Endothelial cell of umbilical vein (primary cell): ENCODE measurements at regions not wholly inside any gene's neighbourhood (a gene's known extent, or its start where the extent isn't known, plus 50 kb on each side); places are given as distances from the start of the nearest gene placed in this dataset.

Experiments
- BruUV-seq: library from RNA; stranded (reverse); fragments of 400-500 nt; replicated peaks from 2 replicates; lab custom pipeline; 2021; lab: Mats Ljungman, UMichigan
- CTCF ChIA-PET: fragments of 300-600, 350-600 bp; sonication (Branson Sonifier 250); formaldehyde crosslinking; loops from one replicate; lab custom pipeline; 2021; ENCODE audit warnings: antibody characterized with exemption, inconsistent platforms; lab: Charles Lee
- POLR2A ChIA-PET: fragments of 300-600, 350-600 bp; sonication (Branson Sonifier 250); formaldehyde crosslinking; loops from one replicate; lab custom pipeline; 2021; ENCODE audit warnings: antibody characterized with exemption, inconsistent platforms; lab: Charles Lee
- DNase-seq: peaks from one replicate; pipeline ENCODE4 v3.0.0-alpha.2; 2011; ENCODE audit warnings: low read depth, low spot score
- FAIRE-seq: peaks from 2 replicates; lab custom pipeline; 2011; peaks lifted over from hg19 to GRCh38; lab: Jason Lieb, UNC
- H2AFZ ChIP-seq: 2 replicates; pipeline ENCODE4 v1.6.0; 2012; ENCODE audit warnings: low read depth, low read length, control low read depth, inconsistent platforms
- H3K27ac ChIP-seq: 2 replicates; pipeline ENCODE4 v1.5.1; 2011; ENCODE audit warnings: low read depth, mild to moderate bottlenecking, control low read depth, low read length, moderate library complexity; ENCODE audit not compliant: insufficient read depth
- H3K27me3 ChIP-seq, 2 experiments: 2 replicates each; pipeline versions ENCODE4 v1.6.0 to v1.6.1; 2011; ENCODE audit warnings: low read length in 2 of 2, mixed read lengths in 1 of 2; ENCODE audit not compliant: control insufficient read depth in 2 of 2, insufficient read depth in 2 of 2
- H3K36me3 ChIP-seq, 2 experiments: 2 replicates in 1 of 2; 3 replicates in 1 of 2; pipeline ENCODE4 v1.5.1; 2011; ENCODE audit warnings: low read length in 2 of 2, mild to moderate bottlenecking in 1 of 2, moderate library complexity in 1 of 2; ENCODE audit not compliant: control insufficient read depth in 2 of 2, insufficient read depth in 2 of 2; ENCODE audit errors: extremely low read depth in 1 of 2
- H3K4me1 ChIP-seq: 3 replicates; pipeline ENCODE4 v1.5.1; 2011; ENCODE audit warnings: mild to moderate bottlenecking, low read length; ENCODE audit not compliant: control insufficient read depth, insufficient read depth; ENCODE audit errors: extremely low read depth
- H3K4me2 ChIP-seq: 2 replicates; pipeline ENCODE4 v1.6.1; 2011; ENCODE audit warnings: low read length, control low read depth, mixed read lengths; ENCODE audit not compliant: insufficient read depth
- H3K4me3 ChIP-seq, 3 experiments: fragments of 200-600 bp in 1 of 3; sonication (generic), shearing (Covaris generic) in 1 of 3; replicated peaks in 1 of 3; 2 replicates each; pipeline ENCODE4 v1.5.1; 2011 to 2016; ENCODE audit warnings: control low read depth in 3 of 3, low read length in 3 of 3, mild to moderate bottlenecking in 2 of 3, inconsistent platforms in 1 of 3, low read depth in 1 of 3, moderate library complexity in 1 of 3; ENCODE audit not compliant: insufficient read depth in 1 of 3
- H3K79me2 ChIP-seq: 2 replicates; pipeline ENCODE4 v1.6.0; 2012; ENCODE audit warnings: low read length, inconsistent platforms; ENCODE audit not compliant: control insufficient read depth, insufficient read depth
- H3K9ac ChIP-seq: replicated peaks from 2 replicates; pipeline ENCODE3; 2011; ENCODE audit warnings: low read length, control low read depth; ENCODE audit not compliant: insufficient read depth; ENCODE audit errors: extremely low read depth
- H3K9me1 ChIP-seq: replicated peaks from 3 replicates; pipeline ENCODE4 v1.6.0; 2011; ENCODE audit warnings: mild to moderate bottlenecking, low read length; ENCODE audit not compliant: control insufficient read depth, insufficient read depth; ENCODE audit errors: extremely low read depth
- H3K9me3 ChIP-seq: replicated peaks from 2 replicates; pipeline ENCODE4 v1.5.1; 2012; ENCODE audit warnings: low read length, inconsistent platforms; ENCODE audit not compliant: control insufficient read depth, insufficient read depth
- H4K20me1 ChIP-seq: replicated peaks from 2 replicates; pipeline ENCODE3; 2011; ENCODE audit warnings: mild to moderate bottlenecking, low read length; ENCODE audit not compliant: control insufficient read depth, insufficient read depth; ENCODE audit errors: extremely low read depth
- CTCF ChIP-seq, 2 donors: IDR thresholded peaks; 1 replicate in 1 of 2; 2 replicates in 1 of 2; pipeline ENCODE4 v1.5.1; 2011; ENCODE audit warnings: low read length in 2 of 2, mild to moderate bottlenecking in 2 of 2, moderate library complexity in 2 of 2, control low read depth in 1 of 2, inconsistent platforms in 1 of 2, low read depth in 1 of 2; ENCODE audit not compliant: insufficient read depth in 1 of 2; ENCODE audit errors: extremely low read depth in 1 of 2
- EZH2 ChIP-seq: IDR thresholded peaks from 2 replicates; pipeline ENCODE4 v1.6.1; 2012; ENCODE audit warnings: borderline replicate concordance, low read depth, mild to moderate bottlenecking, moderate library complexity, low read length, inconsistent platforms; ENCODE audit not compliant: severe bottlenecking
- FOS ChIP-seq: IDR thresholded peaks from 2 replicates; pipeline ENCODE4 v1.6.1; 2011; ENCODE audit warnings: mild to moderate bottlenecking, low read length, moderate library complexity, borderline replicate concordance; ENCODE audit not compliant: insufficient read depth
- GATA2 ChIP-seq: IDR thresholded peaks from 2 replicates; pipeline ENCODE4 v1.7.0; 2011; ENCODE audit warnings: low read depth, mild to moderate bottlenecking, moderate library complexity, mixed read lengths, low read length; ENCODE audit not compliant: insufficient read length, insufficient read depth
- JUN ChIP-seq: IDR thresholded peaks from 2 replicates; pipeline ENCODE4 v1.6.1; 2011; ENCODE audit warnings: borderline replicate concordance, low read depth; ENCODE audit not compliant: insufficient read length, insufficient read depth
- MAX ChIP-seq: IDR thresholded peaks from 2 replicates; pipeline ENCODE4 v1.6.1; 2011; ENCODE audit not compliant: insufficient read depth, insufficient read length
- MYC ChIP-seq: IDR thresholded peaks from one replicate; pipeline ENCODE4 v1.6.1; 2011; ENCODE audit warnings: mild to moderate bottlenecking, low read depth, low read length
- POLR2A ChIP-seq: IDR thresholded peaks from 2 replicates; pipeline ENCODE4 v1.6.1; 2012; ENCODE audit warnings: low read depth, mild to moderate bottlenecking, control low read depth, low read length
- POLR2AphosphoS5 ChIP-seq: IDR thresholded peaks from 2 replicates; pipeline ENCODE4 v1.6.1; 2012; ENCODE audit warnings: low read depth, mild to moderate bottlenecking, control low read depth, low read length, moderate library complexity; ENCODE audit not compliant: insufficient read depth
- dilution Hi-C: fragments of 300-500 bp; cut with MboI; formaldehyde crosslinking; loops from one replicate; pipeline ENCODE4 v1.15.0; 2019; ENCODE audit warnings: low sequenced_read_pairs; ENCODE audit not compliant: extremely low pct_ligation_motif_present
- intact Hi-C: fragments of 100-400 bp; cut with micrococcal nuclease; formaldehyde crosslinking; loops from one replicate; pipeline ENCODE4 v1.10.0; 2022

GRCh38 chr1:60888126-60888525 is 194.2 kb upstream of the NFIA start:
- Histone ChIP-seq H2AFZ (no peak overlapping the region), H3K36me3 (no peaks in the 10 kb centered on the region), H3K27me3 (no peaks in the 10 kb centered on the region), H3K4me1 (no peaks in the 10 kb centered on the region), H3K27ac (no peak overlapping the region), H3K9ac (no peak overlapping the region), H3K4me2 (no peak overlapping the region), H3K4me3 (no peak overlapping the region), H3K9me3 (no peaks in the 10 kb centered on the region), H3K9me1 (no peaks in the 10 kb centered on the region), H4K20me1 (no peaks in the 10 kb centered on the region), H3K79me2 (no peaks in the 10 kb centered on the region)
- CTCF ChIA-PET: interaction anchor here (1.1 to 1.3 kb wide), 2 partner anchors 73 to 155 kb away, joined by 3 to 4 read pairs; no protein-coding TSS in a partner anchor
- intact Hi-C loops (no loop called here), dilution Hi-C loops (no loop called here)
- no peak for TF ChIP-seq MAX
- no peak for TF ChIP-seq POLR2A
- no peak for TF ChIP-seq CTCF (IDR thresholded peaks at IDR 0.05; ENCODE audit: extremely low read depth in 1 of 2, insufficient read depth in 1 of 2, low read depth in 1 of 2, low read length in 2 of 2)
- FAIRE-seq (no peak), DNase-seq (no peak)
- POLR2A ChIA-PET: no interaction called here
- BruUV-seq: no TSS peak

- Histone ChIP-seq H3K36me3 (no peaks in the 10 kb centered on the region), H3K79me2 (no peaks in the 10 kb centered on the region), H2AFZ (no peak overlapping the region), H3K27me3 (no peaks in the 10 kb centered on the region), H3K9me1 (no peaks in the 10 kb centered on the region), H3K4me3 (no peak overlapping the region), H3K9me3 (no peaks in the 10 kb centered on the region), H3K9ac (no peak overlapping the region), H3K4me2 (no peak overlapping the region), H4K20me1 (no peaks in the 10 kb centered on the region), H3K27ac (no peak overlapping the region), H3K4me1 (no peaks in the 10 kb centered on the region)
- TF ChIP-seq POLR2AphosphoS5 (no peak), CTCF (IDR thresholded peaks at IDR 0.05; ENCODE audit: extremely low read depth in 1 of 2, insufficient read depth in 1 of 2, low read depth in 1 of 2, low read length in 2 of 2) (no peak), GATA2 (no peak), EZH2 (no peak), MYC (no peak), JUN (no peak), MAX (no peak), FOS (no peak), POLR2A (no peak)
- DNase-seq (no peak), FAIRE-seq (no peak)
- ChIA-PET POLR2A (no interaction called here), CTCF (interaction anchor here (0.5 to 1.3 kb wide), 2 partner anchors 57 to 74 kb away, joined by 3 to 4 read pairs; no protein-coding TSS in a partner anchor)
- intact Hi-C loops (no loop called here), dilution Hi-C loops (no loop called here)
- no TSS peak for BruUV-seq
These were observed 195.5 kb upstream of the NFIA start for GRCh38 chr1:60886793-60887331.
